Activated naive CD4-positive, alpha-beta T cell treated with anti-CD3 and anti-CD28 coated beads, Interleukin-2, amount 50 U/mL, for 72 hours (primary cell): ENCODE measurements at regions not wholly inside any gene's neighbourhood (a gene's known extent, or its start where the extent isn't known, plus 50 kb on each side); places are given as distances from the start of the nearest gene placed in this dataset.
"Not testable (repeated sequence)": the region's sequence is repeated elsewhere in the genome, so short reads cannot be mapped to it uniquely, and the experiment has no call there.

ENCODE experiments used
- ATAC-seq, 2 donors: fragments of 150-1000 bp; cut with Tn5 transposase; 2 replicates each; pipeline ENCODE4 v1.10.0; 2021; ENCODE audit warnings: mild to moderate bottlenecking in 2 of 2, moderate library complexity in 2 of 2
- DNase-seq, 2 donors: peaks; one replicate each; pipeline ENCODE4 v3.0.0; 2021 to 2022; ENCODE audit warnings: low spot score in 2 of 2
- H3K27ac Mint-ChIP-seq, 2 donors: one replicate each; pipeline ENCODE4 v1.8.0; 2022; ENCODE audit warnings: mild to moderate bottlenecking in 2 of 2, mixed read lengths in 2 of 2
- H3K36me3 Mint-ChIP-seq, 2 donors: one replicate each; pipeline ENCODE4 v1.8.0; 2022; ENCODE audit warnings: mixed read lengths in 2 of 2
- H3K9me3 Mint-ChIP-seq, 2 donors: one replicate each; pipeline ENCODE4 v1.8.0; 2022; ENCODE audit warnings: mixed read lengths in 2 of 2

- H3K36me3 Mint-ChIP-seq: no peaks in the 10 kb centered on the region
- DNase-seq (no peak), ATAC-seq (no peak)
- no peaks in the 10 kb centered on the region for H3K9me3 Mint-ChIP-seq
- no peak overlapping the region for H3K27ac Mint-ChIP-seq
Observed at GRCh38 chr6:166253778-166254204, 54.4 kb downstream of the PRR18 start.

DNA sequence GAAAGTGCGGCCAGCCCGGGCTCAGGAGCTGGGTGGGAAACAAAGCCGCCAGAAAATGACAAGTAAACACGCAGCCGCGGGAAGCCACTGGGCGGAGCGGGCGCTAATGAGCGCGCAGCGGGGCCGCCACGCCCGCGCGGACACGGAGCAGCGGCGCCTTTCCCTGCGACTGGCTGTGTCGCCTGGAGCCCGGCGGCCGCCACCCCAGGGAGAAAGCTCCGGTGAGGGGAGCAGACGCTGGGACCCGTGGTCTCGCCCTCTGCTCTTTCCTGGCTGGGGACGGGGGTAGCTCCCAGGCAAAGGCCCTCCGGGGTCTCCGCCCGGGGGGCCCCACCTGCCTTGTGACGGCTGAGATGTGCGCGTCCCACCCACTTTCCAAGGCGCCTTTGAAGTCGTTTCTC, 54.9 kb downstream of the PRR18 start:
- no peak overlapping the region for H3K27ac Mint-ChIP-seq
- H3K36me3 Mint-ChIP-seq: no peaks in the 10 kb centered on the region
- ATAC-seq (peak in 1 of 2 donors; percentile 49), DNase-seq (peak in 1 of 2 donors; percentile 40)
- no peaks in the 10 kb centered on the region for H3K9me3 Mint-ChIP-seq

GRCh38 chr6:166252601-166253000, 55.6 kb downstream of the PRR18 start:
- H3K27ac Mint-ChIP-seq: no peak overlapping the region
- H3K9me3 Mint-ChIP-seq: no peaks in the 10 kb centered on the region
- no peaks in the 10 kb centered on the region for H3K36me3 Mint-ChIP-seq
- ATAC-seq: no peak
- DNase-seq: no peak

GRCh38 chr6:166251655-166252054, 56.5 kb downstream of the PRR18 start:
- no peak overlapping the region for H3K27ac Mint-ChIP-seq
- no peaks in the 10 kb centered on the region for H3K36me3 Mint-ChIP-seq
- no peak for DNase-seq
- no peak for ATAC-seq
- no peaks in the 10 kb centered on the region for H3K9me3 Mint-ChIP-seq

GRCh38 chr6:166251211-166251610, 57.0 kb downstream of the PRR18 start:
- H3K27ac Mint-ChIP-seq: no peak overlapping the region
- ATAC-seq: no peak

GRCh38 chr6:166249061-166249785, 59.0 kb downstream of the PRR18 start:
- not testable (repeated sequence) for H3K27ac Mint-ChIP-seq, H3K36me3 Mint-ChIP-seq, H3K9me3 Mint-ChIP-seq, ATAC-seq, DNase-seq

More at GRCh38 chr6:166251211-166251610, 57.0 kb downstream of the PRR18 start:
- no peaks in the 10 kb centered on the region for H3K9me3 Mint-ChIP-seq
- H3K36me3 Mint-ChIP-seq: no peaks in the 10 kb centered on the region
- DNase-seq: no peak

DNA sequence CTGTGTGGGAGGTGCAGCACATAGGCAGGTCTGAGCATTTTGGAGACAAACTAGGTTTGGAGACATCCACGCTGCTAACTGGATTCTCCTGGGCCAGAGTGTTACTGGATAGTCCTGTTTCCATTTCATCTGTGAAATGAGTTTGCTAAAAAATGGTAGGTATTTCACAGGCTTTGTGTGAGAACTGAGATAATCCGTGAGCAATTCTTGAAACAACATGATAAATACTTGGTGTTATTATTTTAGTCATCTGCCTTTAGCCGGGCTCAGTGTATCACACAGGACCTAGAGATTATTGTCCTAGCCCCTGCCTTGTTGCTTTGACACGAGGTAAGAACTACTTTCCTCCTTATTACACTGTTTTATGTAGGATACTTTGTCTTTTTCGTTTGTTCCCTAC, 63.0 kb downstream of the PRR18 start:
- DNase-seq (no peak), ATAC-seq (peak in 1 of 2 donors; percentile 18)
- Mint-ChIP-seq H3K27ac (no peak overlapping the region), H3K36me3 (no peaks in the 10 kb centered on the region), H3K9me3 (no peaks in the 10 kb centered on the region)

DNA sequence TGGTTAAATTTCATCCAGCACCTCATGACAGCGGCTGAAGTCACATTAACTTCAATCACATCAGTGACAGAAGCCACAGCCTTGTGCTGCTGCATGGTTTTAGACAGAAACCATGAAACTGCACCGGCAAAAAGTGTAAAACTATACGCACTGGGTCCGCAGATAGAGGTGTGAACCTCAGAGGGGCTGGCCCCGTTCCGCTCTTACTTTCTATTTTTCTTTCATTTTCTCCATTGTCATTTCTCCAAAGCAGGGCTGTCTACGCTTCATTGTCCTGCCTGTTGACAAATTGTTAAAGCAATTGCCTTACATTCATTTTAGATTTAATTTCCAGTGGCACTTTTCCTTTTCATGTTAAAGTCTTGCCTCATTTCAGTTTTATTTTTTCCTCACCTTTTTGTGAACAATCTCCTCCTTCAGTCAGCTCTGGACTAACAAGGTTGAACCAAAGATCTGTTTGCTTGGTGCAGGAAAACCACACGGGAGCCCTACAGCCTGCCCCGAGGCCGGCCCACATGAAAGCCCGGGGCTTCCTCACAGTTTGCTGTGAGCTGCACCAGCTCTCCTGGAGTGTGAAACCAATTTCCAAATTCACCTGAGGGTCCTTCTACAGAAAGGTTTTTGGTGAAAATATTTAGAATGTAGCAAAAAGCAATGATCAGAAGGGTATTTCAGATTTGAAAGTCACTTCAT, 63.7 kb downstream of the PRR18 start:
- Mint-ChIP-seq H3K9me3 (no peaks in the 10 kb centered on the region), H3K27ac (peak overlapping the region in 1 of 2 donors; percentile 40), H3K36me3 (no peaks in the 10 kb centered on the region)
- no peak for DNase-seq
- peak; percentile 93 to 95 for ATAC-seq

GRCh38 chr6:166242888-166243287, 65.3 kb downstream of the PRR18 start:
- no peaks in the 10 kb centered on the region for H3K9me3 Mint-ChIP-seq
- H3K36me3 Mint-ChIP-seq: no peaks in the 10 kb centered on the region
- ATAC-seq: peak in 1 of 2 donors; percentile 25
- no peak overlapping the region for H3K27ac Mint-ChIP-seq
- no peak for DNase-seq

GRCh38 chr6:166241974-166242373, 66.2 kb downstream of the PRR18 start:
- Mint-ChIP-seq H3K27ac (no peak overlapping the region), H3K9me3 (no peaks in the 10 kb centered on the region), H3K36me3 (no peaks in the 10 kb centered on the region)
- no peak for DNase-seq
- no peak for ATAC-seq

- ATAC-seq (no peak), DNase-seq (no peak)
- H3K36me3 Mint-ChIP-seq: no peaks in the 10 kb centered on the region
- no peaks in the 10 kb centered on the region for H3K9me3 Mint-ChIP-seq
- H3K27ac Mint-ChIP-seq: no peak overlapping the region
Observed at GRCh38 chr6:166240889-166241288, 67.3 kb downstream of the PRR18 start.

DNA sequence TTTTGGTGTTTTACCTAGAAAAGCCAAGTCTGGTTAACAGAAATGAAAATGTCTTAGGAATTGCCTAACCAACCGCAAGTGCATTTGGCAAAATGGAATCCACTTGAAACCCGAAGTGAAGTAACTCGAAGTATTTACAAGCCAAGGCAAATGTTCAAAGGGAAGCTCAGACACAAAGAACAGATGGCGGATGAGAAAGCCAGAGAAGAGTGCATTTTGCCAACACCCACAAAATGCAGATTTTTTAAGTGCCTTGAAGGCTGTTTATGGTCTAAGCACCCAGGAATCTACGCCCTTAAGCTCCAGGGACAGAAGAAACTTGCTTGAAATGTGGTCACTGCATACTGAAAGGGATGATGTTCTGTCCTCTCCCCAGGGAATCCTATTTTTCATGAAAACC, 70.0 kb upstream of the TBXT start:
- H3K27ac Mint-ChIP-seq: no peak overlapping the region

DNA sequence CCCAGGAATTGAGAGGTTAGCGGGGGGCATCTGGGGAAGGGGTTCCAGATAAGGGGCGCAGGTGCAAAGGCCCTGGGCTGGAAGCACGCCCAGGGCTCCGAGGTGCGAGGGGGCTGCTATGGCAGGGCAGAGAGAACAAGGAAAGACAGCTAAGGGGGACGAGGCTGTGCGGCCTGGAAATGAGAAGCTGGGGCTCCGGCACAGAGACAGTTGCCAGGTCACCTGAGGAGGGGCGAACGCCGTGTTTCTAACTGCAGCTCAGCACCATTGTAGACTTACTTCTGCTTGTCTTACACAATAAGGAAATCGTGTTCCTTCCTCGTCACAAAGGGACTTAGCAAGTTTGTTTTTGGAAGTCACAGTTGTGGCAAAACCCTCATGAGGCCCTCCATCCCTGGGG, 68.9 kb upstream of the TBXT start:
- H3K27ac Mint-ChIP-seq: no peak overlapping the region
- H3K9me3 Mint-ChIP-seq: no peaks in the 10 kb centered on the region
- DNase-seq (no peak), ATAC-seq (no peak)
- no peaks in the 10 kb centered on the region for H3K36me3 Mint-ChIP-seq

More for the DNA sequence above, 70.0 kb upstream of the TBXT start:
- Mint-ChIP-seq H3K9me3 (no peaks in the 10 kb centered on the region), H3K36me3 (no peaks in the 10 kb centered on the region)
- DNase-seq (no peak), ATAC-seq (no peak)

GRCh38 chr6:166235666-166236292, 68.1 kb upstream of the TBXT start:
- DNase-seq: no peak
- H3K36me3 Mint-ChIP-seq: no peaks in the 10 kb centered on the region
- ATAC-seq: no peak
- H3K9me3 Mint-ChIP-seq: no peaks in the 10 kb centered on the region
- no peak overlapping the region for H3K27ac Mint-ChIP-seq

DNA sequence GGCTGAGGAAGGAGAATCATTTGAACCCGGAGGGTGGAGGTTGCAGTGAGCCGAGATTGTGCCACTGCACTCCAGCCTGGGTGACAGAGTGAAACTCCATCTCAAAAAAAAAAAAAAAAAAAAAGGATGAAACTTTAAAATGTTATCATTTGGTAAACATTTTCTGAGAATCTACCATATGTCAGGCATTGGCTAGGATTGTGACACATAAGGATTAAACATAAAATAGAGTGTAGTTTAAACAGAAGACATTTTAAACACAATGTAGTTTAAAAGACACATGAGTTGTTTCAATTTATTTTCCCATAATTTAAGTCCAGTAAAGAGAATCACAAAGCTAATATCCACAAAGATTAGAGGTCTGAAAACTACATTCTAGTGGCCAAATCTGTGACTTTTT, 63.5 kb upstream of the TBXT start:
- ATAC-seq, H3K9me3 Mint-ChIP-seq, DNase-seq, H3K27ac Mint-ChIP-seq, H3K36me3 Mint-ChIP-seq: not testable (repeated sequence)

DNA sequence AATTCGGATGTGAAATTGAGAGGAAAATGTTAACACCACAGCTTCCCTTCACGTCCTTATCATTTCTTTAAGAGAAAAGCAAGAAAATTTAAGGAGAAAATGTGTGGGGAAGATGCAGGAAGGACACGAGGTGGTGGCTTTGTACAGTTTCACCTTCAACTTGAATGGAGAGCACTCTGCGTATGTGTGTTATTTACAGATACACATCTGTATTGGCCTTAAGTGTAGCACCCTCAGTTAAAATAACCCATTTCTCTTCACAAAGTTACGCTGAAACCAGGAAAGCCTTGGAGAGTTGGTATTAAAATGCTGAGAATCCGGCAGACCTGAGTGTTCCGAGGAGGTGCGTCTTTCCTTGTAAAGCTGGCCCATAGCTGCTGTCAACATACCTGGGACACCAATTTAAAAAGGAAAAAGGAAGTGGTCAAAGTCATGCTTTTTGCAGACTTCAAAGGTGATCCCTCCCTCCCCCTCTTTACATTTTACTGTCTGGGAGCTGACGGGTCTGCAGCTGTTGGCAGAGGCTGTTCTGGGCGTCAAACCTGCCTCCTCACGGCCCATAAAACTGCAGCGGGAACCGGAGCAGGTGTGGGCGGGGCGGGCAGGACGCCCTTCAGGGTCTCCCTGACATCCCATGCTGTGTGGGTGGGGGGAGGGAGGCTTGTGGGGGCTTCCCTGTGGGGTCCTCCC, 61.3 kb upstream of the TBXT start:
- no peaks in the 10 kb centered on the region for H3K36me3 Mint-ChIP-seq
- H3K9me3 Mint-ChIP-seq: no peaks in the 10 kb centered on the region
- DNase-seq (no peak), ATAC-seq (no peak)
- H3K27ac Mint-ChIP-seq: no peak overlapping the region

DNA sequence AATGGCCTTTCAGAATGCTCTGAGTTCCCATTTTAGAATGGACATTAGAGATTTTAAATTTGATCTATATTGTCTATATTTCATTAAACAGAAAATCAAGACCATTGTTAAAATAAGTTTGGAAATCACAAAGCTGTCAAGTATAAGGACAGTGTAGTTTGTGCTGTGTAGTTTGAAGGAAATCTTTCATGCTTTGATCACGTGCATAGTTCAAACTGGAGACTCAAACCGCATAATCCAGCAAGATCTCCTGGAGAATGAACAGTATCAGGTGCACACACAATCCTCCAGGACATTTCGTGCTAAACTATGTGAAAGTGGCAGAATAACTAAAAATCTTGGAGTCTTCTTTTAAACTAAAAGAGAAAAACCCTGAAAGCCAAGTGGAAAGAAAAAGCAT, 60.8 kb upstream of the TBXT start:
- no peak for ATAC-seq
- no peaks in the 10 kb centered on the region for H3K9me3 Mint-ChIP-seq
- H3K36me3 Mint-ChIP-seq: no peaks in the 10 kb centered on the region
- no peak for DNase-seq
- H3K27ac Mint-ChIP-seq: no peak overlapping the region
